ENCODE measurements at regions not wholly inside any gene's neighbourhood (a gene's known extent, or its start where the extent isn't known, plus 50 kb on each side); places are given as distances from the start of the nearest gene placed in this dataset.

DNA sequence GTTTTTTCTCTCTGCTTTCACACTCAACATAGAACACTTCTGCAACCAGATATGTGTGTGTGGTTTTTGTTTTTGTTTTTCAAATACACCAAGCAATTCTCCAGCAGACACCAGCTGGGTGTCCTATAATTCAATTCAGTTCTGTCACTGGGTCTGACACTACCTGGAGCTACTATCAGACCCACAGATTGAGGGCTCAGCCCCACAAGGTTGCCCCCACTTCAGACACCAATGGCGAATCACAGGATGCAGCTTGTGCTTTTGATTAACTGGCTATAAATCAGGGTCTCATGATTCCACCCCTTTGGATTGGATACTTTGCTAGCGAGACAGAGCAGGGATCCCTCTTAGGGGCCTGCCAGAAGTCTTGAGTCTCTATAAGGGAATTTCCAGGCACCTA is 462.2 kb upstream of the NRP1 start:
- TF ChIP-seq YY1 (IDR thresholded peaks at IDR 0.05; ENCODE audit: insufficient read depth, insufficient read length) (no peak), SUZ12 (IDR thresholded peaks at IDR 0.05; ENCODE audit: extremely low read depth, insufficient read depth, insufficient read length) (no peak), ZNF274 (IDR thresholded peaks at IDR 0.05; ENCODE audit: low read depth, low read length) (no peak)

All from NT2/D1 (cell line).